GM23338 (cell line): ENCODE measurements at regions not wholly inside any gene's neighbourhood (a gene's known extent, or its start where the extent isn't known, plus 50 kb on each side); places are given as distances from the start of the nearest gene placed in this dataset.

Experiments used
- ATAC-seq: fragments of 200-7000 bp; cut with Tn5 transposase; 3 replicates; pipeline ENCODE4 v1.9.1; 2020
- DNase-seq: peaks from one replicate; pipeline ENCODE4 v3.0.0-alpha.2; 2015; ENCODE audit warnings: low spot score
- H2AFZ ChIP-seq: fragments of 200-600 bp; sonication (generic); 2 replicates; pipeline ENCODE4 v1.8.0; 2016; ENCODE audit warnings: antibody characterized with exemption, mild to moderate bottlenecking, moderate library complexity
- H3F3A ChIP-seq: fragments of 200-600 bp; sonication (generic); replicated peaks from 2 replicates; pipeline ENCODE4 v1.8.0; 2017; ENCODE audit warnings: antibody characterized with exemption, mixed run types, low read depth
- H3K27ac ChIP-seq: fragments of 200-600 bp; sonication (generic); 2 replicates; pipeline ENCODE4 v1.6.1; 2016; ENCODE audit warnings: low read depth
- H3K27me3 ChIP-seq: fragments of 200-600 bp; sonication (generic); 2 replicates; pipeline ENCODE4 v1.8.0; 2016; ENCODE audit warnings: mild to moderate bottlenecking, mixed run types, moderate library complexity; ENCODE audit not compliant: insufficient read depth
- H3K36me3 ChIP-seq: fragments of 200-600 bp; sonication (generic); 2 replicates; pipeline ENCODE4 v1.8.0; 2016; ENCODE audit warnings: mild to moderate bottlenecking; ENCODE audit not compliant: insufficient read depth
- H3K4me1 ChIP-seq: fragments of 200-600 bp; sonication (generic); 2 replicates; pipeline ENCODE4 v1.8.0; 2016; ENCODE audit warnings: mild to moderate bottlenecking, moderate library complexity; ENCODE audit not compliant: insufficient read depth
- H3K4me2 ChIP-seq: fragments of 200-600 bp; sonication (generic); 2 replicates; pipeline ENCODE4 v1.7.1; 2017; ENCODE audit warnings: mixed run types
- H3K4me3 ChIP-seq: fragments of 200-600 bp; sonication (generic); 2 replicates; pipeline ENCODE4 v1.6.1; 2016; ENCODE audit warnings: mixed run types
- H3K79me2 ChIP-seq: fragments of 200-600 bp; sonication (generic); replicated peaks from 2 replicates; pipeline ENCODE4 v1.8.0; 2017; ENCODE audit warnings: mild to moderate bottlenecking; ENCODE audit not compliant: insufficient read depth
- H3K9me2 ChIP-seq: fragments of 200-600 bp; sonication (generic); 2 replicates; pipeline ENCODE4 v1.8.0; 2017; ENCODE audit not compliant: insufficient read depth
- H4K20me1 ChIP-seq: fragments of 200-600 bp; sonication (generic); replicated peaks from 2 replicates; pipeline ENCODE4 v1.8.0; 2017; ENCODE audit warnings: mild to moderate bottlenecking; ENCODE audit not compliant: insufficient read depth
- H3K27ac Mint-ChIP-seq: 2 replicates; pipeline ENCODE4 v1.8.0; 2020; ENCODE audit warnings: inconsistent platforms, mild to moderate bottlenecking, moderate library complexity, mixed read lengths
- H3K27me3 Mint-ChIP-seq: 3 replicates; pipeline ENCODE4 v1.8.0; 2022; ENCODE audit warnings: low read depth, mild to moderate bottlenecking, moderate library complexity, mixed read lengths, inconsistent platforms; ENCODE audit not compliant: insufficient read depth, poor library complexity
- H3K36me3 Mint-ChIP-seq: 3 replicates; pipeline ENCODE4 v1.8.0; 2021; ENCODE audit warnings: low read depth, mild to moderate bottlenecking, inconsistent platforms, moderate library complexity, mixed read lengths
- H3K4me1 Mint-ChIP-seq: 3 replicates; pipeline ENCODE4 v1.8.0; 2020; ENCODE audit warnings: mild to moderate bottlenecking, inconsistent platforms, mixed read lengths
- H3K4me3 Mint-ChIP-seq: 3 replicates; pipeline ENCODE4 v1.8.0; 2021; ENCODE audit warnings: moderate library complexity, mild to moderate bottlenecking, inconsistent platforms, mixed read lengths
- H3K9me3 Mint-ChIP-seq: 3 replicates; pipeline ENCODE4 v1.8.0; 2020; ENCODE audit warnings: moderate library complexity, mild to moderate bottlenecking, inconsistent platforms, mixed read lengths
- CTCF ChIP-seq, 2 experiments: fragments of 200-600 bp in 1 of 2; sonication (generic) in 1 of 2; conservative IDR thresholded peaks; 2 replicates each; pipeline versions ENCODE4 v1.5.1 to v1.6.1; 2016 to 2017; ENCODE audit warnings: antibody characterized with exemption in 2 of 2, low read depth in 2 of 2, mild to moderate bottlenecking in 2 of 2, moderate library complexity in 1 of 2
- EZH2 ChIP-seq: fragments of 200-600 bp; sonication (generic); IDR thresholded peaks from one replicate; pipeline ENCODE4 v1.8.0; 2017; ENCODE audit warnings: antibody characterized with exemption, mild to moderate bottlenecking, low read depth; ENCODE audit not compliant: unreplicated experiment
- JUNB ChIP-seq: IDR thresholded peaks from one replicate; pipeline ENCODE4 v1.6.1; 2016; ENCODE audit warnings: antibody characterized with exemption; ENCODE audit not compliant: unreplicated experiment
- POLR2AphosphoS5 ChIP-seq: IDR thresholded peaks from 2 replicates; pipeline ENCODE4 v1.6.1; 2016; ENCODE audit warnings: antibody characterized with exemption, low read depth
- REST ChIP-seq: IDR thresholded peaks from one replicate; pipeline ENCODE4 v1.6.1; 2018; ENCODE audit warnings: antibody characterized with exemption; ENCODE audit not compliant: unreplicated experiment
- ZNF331 ChIP-seq: fragments of 250-450 bp; sonication (Bioruptor Pico); IDR thresholded peaks from 2 replicates; pipeline ENCODE4 v1.5.0; 2020; ENCODE audit warnings: low read depth, mild to moderate bottlenecking, moderate library complexity
- ZNF462 ChIP-seq: fragments of 250-450 bp; sonication (Bioruptor Pico); IDR thresholded peaks from 2 replicates; pipeline ENCODE4 v1.5.0; 2020; ENCODE audit warnings: mild to moderate bottlenecking, moderate library complexity

GRCh38 chrY:19142093-19142492 is 368.6 kb upstream of the HSFY2 start:
- H3K36me3 ChIP-seq = no peaks in the 10 kb centered on the region
- Mint-ChIP-seq H3K4me3 (no peak overlapping the region), H3K9me3 (peaks cover 4% of the 10 kb centered on the region; the same call in 2 of the 3 replicates), H3K4me1 (peaks cover 51% of the 10 kb centered on the region), H3K36me3 (peaks cover 22% of the 10 kb centered on the region), H3K27ac (no peak overlapping the region), H3K27me3 (peaks cover 4% of the 10 kb centered on the region)
- peak; percentile 58 for DNase-seq
- peak; percentile 36; the same call in 1 of the 3 replicates for ATAC-seq
- H3K4me1 ChIP-seq = peaks cover 42% of the 10 kb centered on the region
- no peak overlapping the region for H2AFZ ChIP-seq
- no peaks in the 10 kb centered on the region for H4K20me1 ChIP-seq
- H3K4me2 ChIP-seq = peak overlapping the region; percentile 68
- H3F3A ChIP-seq = no peaks in the 10 kb centered on the region
- no peak overlapping the region for H3K27ac ChIP-seq
- no peaks in the 10 kb centered on the region for H3K9me2 ChIP-seq
- TF ChIP-seq ZNF462 (CRISPR knock-in tag) (0 out of 2 replicates have a peak, but pooled peaks have one; percentile 40), CTCF (conservative IDR thresholded peaks at IDR 0.05; ENCODE audit: low read depth in 2 of 2) (no peak)
- peaks cover 11% of the 10 kb centered on the region; the same call in 1 of the 2 replicates for H3K27me3 ChIP-seq
- H3K4me3 ChIP-seq = peak overlapping the region; percentile 35; the same call in 1 of the 2 replicates
- H3K79me2 ChIP-seq = no peaks in the 10 kb centered on the region

DNA sequence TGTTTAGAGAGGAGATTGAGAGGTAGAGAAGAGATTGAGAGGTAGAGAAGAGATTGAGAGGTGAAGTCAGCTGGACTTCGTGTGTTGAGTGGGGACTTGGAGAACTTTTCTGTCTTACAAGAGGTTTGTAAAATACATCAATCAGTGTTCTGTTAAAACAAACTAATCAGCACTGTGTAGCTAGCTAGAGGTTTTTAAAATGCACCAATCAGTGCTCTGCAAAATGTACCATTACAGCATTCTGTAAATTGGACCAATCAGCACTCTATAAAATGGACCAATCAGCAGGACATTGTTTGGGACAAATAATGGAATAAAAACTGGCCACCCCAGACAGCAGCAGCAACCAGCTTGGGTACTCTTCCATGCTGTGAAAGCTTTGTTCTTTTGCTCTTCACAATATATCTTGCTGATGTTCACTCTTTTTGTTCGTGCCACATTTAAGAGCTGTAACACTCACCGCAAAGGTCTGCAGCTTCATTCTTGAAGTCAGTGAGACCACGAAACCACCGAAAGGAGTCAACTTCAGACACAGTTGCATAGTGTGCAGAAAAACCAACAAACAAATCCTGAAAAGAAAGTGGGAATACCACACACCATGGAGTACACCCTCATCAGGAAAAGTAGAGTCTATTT is 366.9 kb upstream of the HSFY2 start:
- no peak overlapping the region for H3K27ac ChIP-seq
- no peaks in the 10 kb centered on the region for H4K20me1 ChIP-seq
- no peaks in the 10 kb centered on the region for H3K9me2 ChIP-seq
- no peaks in the 10 kb centered on the region for H3K79me2 ChIP-seq
- peaks cover 39% of the 10 kb centered on the region for H3K4me1 Mint-ChIP-seq
- H2AFZ ChIP-seq = no peak overlapping the region
- H3K27me3 Mint-ChIP-seq = peaks cover 4% of the 10 kb centered on the region
- peaks cover 11% of the 10 kb centered on the region; the same call in 1 of the 2 replicates for H3K27me3 ChIP-seq
- DNase-seq = no peak
- H3F3A ChIP-seq = no peaks in the 10 kb centered on the region
- no peaks in the 10 kb centered on the region for H3K36me3 ChIP-seq
- no peak overlapping the region for H3K4me3 Mint-ChIP-seq
- H3K4me1 ChIP-seq = peaks cover 35% of the 10 kb centered on the region
- no peak overlapping the region for H3K4me3 ChIP-seq
- no peak overlapping the region for H3K4me2 ChIP-seq
- H3K27ac Mint-ChIP-seq = no peak overlapping the region
- no peaks in the 10 kb centered on the region; the same call in 1 of the 3 replicates for H3K9me3 Mint-ChIP-seq
- ATAC-seq = no peak
- H3K36me3 Mint-ChIP-seq = peaks cover 19% of the 10 kb centered on the region
- TF ChIP-seq REST (no peak), EZH2 (no peak), ZNF331 (CRISPR knock-in tag) (no peak), POLR2AphosphoS5 (no peak), JUNB (no peak)
